GM10266 (cell line): ENCODE measurements at regions not wholly inside any gene's neighbourhood (a gene's known extent, or its start where the extent isn't known, plus 50 kb on each side); places are given as distances from the start of the nearest gene placed in this dataset.

Source experiments
- DNase-seq: peaks from one replicate; pipeline ENCODE4 v3.0.0; 2012; ENCODE audit errors: extremely low spot score
- CTCF ChIP-seq: IDR thresholded peaks from 2 replicates; pipeline ENCODE4 v1.5.1; 2012; ENCODE audit warnings: mild to moderate bottlenecking, low read depth; ENCODE audit not compliant: control insufficient read depth, insufficient read depth; ENCODE audit errors: missing control alignments

GRCh38 chr3:197435426-197435825 is 120.3 kb downstream of the BDH1 start:
- TF ChIP-seq CTCF, result no peak
- DNase-seq, result no peak

GRCh38 chr3:197434830-197435229 is 120.9 kb downstream of the BDH1 start:
- TF ChIP-seq CTCF, result no peak
- no peak for DNase-seq

GRCh38 chr3:197432384-197433127 is 123.2 kb downstream of the BDH1 start:
- TF ChIP-seq CTCF, result no peak
- no peak for DNase-seq

GRCh38 chr3:197431346-197431910 is 124.3 kb downstream of the BDH1 start:
- TF ChIP-seq CTCF, result no peak
- DNase-seq, result no peak

GRCh38 chr3:197430934-197431333 is 124.8 kb downstream of the BDH1 start:
- TF ChIP-seq CTCF, result no peak
- DNase-seq, result no peak

- no peak for DNase-seq
- TF ChIP-seq CTCF, result no peak
Measured at GRCh38 chr3:197430502-197430901, 125.3 kb downstream of the BDH1 start.

GRCh38 chr3:197428952-197429351 is 126.8 kb downstream of the BDH1 start:
- no peak for TF ChIP-seq CTCF
- DNase-seq, result no peak
